GM19023 (cell line): ENCODE measurements at regions not wholly inside any gene's neighbourhood (a gene's known extent, or its start where the extent isn't known, plus 50 kb on each side); places are given as distances from the start of the nearest gene placed in this dataset.

Experiments
- ATAC-seq: cut with Tn5 transposase; IDR thresholded peaks from one replicate; pipeline ENCODE4 v1.9.1; 2021; ENCODE audit warnings: mild to moderate bottlenecking, moderate library complexity; ENCODE audit not compliant: unreplicated experiment

DNA sequence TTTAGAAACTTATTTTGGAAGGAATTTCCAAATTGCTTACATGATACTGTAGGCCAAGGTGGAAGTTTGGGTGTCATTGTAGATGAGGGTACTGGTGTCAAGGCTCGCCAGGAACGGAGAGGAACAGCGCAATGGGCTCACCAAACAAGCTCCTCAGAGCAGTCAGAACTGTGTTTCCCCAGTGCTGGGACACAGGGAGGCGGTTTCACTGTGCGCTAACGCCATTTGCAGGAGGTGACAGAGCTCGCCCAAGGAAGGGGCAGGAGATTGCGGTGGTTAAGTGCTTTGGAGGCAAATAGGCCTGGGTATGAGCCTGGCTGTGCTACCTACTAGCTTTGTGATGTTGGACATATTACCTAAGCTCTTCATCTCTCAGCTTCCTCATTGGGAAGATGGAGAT, 57.3 kb downstream of the HHEX start:
- no peak for ATAC-seq

DNA sequence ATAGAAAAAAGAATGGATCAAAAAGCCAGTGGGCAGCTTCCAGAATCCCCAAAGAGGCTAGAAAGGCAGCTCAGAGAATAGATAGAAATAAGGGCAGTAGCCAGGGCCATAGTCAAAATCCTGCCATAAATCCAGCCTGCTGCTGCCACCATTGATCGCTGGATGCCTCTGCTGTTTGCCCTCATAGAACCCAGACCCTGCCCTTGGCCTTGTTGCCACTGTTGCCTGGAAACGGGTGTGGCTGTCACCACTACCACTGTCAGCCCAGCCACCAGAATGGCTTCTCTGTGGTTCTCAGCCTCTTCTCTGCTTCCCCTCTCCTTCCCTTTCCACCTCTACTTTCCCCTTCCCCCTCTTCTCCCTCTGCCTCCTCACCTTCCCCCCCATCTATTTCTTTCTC, 57.8 kb downstream of the HHEX start:
- ATAC-seq, result no peak

DNA sequence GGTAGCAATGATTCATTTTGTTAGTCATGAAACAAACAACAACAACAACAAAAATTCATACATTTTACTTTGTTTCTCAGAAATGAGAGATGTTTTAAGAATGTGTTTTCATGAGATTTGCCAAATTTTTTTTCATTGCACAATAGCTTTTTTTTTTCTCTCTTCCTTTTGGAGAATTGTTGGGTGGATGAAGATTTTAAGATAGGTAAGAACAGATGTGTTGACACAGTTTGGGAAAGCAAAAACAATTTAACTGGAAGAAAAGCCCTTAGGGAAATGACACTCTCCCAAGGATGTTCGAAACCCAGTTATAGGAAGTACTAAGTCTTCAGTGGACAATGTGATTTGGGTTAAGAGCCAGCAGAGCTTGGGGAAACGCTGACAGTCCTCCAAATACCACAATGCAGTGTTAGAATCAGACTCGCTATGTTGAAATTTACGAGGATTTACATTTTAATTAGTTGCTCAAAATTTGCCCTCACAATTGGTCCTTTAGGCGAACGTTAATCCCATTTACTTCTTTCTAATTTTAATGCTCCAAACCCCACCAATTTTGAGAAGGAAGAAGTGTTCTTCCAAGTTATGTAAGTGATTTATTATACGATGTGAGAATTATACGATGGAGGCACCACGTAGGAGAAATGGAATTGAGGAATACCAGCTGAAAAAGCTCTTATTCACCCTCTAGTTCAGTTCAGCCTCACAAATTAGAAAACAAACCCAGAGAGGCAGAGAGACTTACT, 61.2 kb downstream of the HHEX start:
- no peak for ATAC-seq

DNA sequence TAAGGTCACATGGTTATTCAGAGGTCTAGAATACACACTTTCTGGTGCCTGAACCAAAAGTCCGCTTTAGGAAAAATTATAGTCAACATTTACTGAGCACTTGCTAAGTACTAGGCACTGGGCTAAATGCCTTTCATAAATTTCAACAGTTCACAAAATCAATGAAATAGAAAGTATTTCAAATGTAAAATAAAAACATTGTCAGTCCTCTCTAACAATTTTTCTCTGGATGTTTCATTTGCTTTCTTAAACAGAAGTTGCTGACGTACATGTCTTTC, 61.7 kb downstream of the HHEX start:
- ATAC-seq, result no peak

DNA sequence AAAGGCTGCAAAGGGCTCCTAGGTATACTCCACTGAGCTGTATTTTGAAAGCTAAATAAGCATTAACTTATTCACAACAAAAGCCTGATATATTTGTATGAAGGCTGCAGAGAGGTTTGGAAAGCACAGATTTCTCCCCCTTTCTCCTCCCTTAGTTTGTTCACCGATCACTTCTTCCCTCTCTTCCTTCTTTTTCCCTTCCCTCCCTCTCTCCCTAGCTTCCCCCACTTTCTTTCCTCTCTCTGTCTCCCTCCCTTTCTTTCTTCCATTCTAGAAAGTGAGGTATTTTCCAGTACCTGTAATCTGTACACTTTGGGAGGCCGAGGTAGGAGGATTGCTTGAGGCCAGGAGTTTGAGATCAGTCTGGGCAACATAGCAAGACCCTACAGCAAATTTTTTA, 62.1 kb downstream of the HHEX start:
- no peak for ATAC-seq

DNA sequence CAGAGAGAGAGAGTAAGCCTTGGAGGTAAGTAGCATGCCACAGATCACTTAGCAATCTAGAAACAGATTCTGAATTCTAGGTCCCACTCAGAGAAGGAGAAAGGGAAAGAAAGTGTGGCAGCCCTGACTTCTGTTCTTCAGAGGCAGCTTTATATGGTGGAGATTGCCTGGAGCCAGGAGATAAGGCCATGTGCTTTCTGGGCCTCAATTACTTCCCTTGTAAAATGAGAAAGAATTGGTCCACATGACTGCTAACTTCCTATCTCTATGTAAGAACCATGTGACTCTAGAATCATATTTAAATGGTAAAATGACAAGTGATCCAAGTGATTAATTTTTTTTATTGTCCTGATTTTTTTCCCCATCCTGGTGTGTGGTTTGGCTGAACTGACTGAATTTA, 64.1 kb downstream of the HHEX start:
- no peak for ATAC-seq

DNA sequence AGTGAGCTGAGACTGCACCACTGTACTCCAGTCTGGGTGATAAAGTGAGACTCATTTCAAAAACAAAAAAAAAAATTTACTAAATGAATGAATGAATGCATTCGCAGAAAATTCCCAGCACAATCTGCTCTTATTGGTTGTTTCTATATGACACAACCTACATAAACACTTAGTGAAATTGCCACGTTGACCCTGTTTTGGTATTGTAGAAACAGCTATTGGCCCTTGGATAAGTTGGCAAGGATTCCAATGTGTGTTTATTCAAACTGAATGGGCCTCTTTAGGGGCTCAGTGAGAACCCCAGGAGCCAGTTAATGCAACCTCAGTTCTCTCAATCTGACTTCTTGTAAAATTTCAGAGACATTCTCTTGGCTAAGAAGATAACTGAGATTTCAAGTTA, 66.0 kb downstream of the HHEX start:
- ATAC-seq, result no peak

DNA sequence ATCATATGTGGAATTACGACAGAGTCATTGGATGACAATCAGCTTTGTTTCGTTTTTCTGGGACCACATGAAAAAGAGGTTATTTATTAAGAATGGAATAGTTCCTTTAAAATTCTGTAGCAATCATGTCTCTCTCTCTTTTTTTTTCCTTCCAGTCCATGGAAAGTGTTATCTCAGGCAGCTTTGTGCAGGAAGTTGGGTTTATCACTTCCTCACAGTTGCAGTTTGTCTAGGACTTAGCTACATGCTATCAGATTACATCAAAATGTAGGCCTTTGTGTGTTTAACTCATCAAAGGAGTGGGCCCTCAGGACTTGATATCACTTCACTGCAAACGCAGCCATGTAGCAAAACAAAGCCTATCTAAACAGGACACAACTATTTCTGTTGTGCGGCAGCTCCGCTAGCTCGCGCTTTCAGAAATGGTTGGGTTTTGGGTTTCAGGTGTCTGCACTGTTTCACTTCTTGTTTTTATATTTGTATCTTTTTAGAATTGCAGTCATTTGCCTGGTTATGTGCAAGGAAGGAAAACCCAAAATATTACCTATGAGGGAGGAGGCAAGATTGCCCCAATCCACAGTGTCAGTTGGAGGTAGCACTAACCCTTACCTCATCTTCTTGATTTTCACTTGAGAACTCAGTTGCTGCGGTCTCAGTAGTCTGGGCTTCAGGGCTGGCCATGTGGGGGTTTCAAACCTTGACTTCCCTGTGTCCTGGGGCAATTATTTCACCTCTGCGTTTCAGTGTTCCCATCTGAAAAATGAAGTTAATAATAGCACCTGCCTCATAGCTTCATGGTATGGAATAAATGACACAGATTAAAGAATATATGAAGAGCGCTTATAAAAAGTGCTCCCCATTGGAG, 66.7 kb downstream of the HHEX start:
- ATAC-seq, result peak; percentile 82

DNA sequence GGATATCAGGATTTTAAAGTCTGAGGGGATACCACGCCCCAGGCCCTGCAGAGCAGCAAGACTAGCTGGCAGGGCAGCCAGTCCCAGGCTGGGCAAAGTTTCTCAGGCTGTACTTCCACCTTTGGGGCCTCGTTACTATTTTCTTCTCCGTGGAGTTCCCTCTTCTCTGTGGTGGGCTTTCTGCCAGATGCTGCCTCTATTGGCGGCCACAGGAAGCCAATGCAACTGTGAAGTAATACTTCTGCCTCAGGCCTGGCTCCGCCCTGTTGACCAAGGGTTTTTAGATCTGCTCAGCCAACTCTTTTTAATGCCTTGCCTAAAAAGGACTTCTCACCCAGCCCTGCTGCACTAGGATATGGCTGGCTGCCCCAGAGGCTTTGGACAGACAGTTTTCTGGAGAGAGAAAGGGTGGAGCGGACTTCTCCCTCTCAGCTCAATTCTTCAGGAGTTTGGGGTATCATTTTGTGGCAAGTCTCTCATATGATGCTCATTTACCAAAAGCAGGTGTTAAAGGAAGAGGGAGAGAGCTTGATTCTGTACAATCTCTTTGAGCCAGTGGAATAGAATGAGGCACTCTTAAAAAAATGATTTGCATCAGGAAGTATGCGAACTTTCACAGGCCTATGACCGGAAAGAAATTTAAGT, 67.4 kb downstream of the HHEX start:
- ATAC-seq, result peak; percentile 68

DNA sequence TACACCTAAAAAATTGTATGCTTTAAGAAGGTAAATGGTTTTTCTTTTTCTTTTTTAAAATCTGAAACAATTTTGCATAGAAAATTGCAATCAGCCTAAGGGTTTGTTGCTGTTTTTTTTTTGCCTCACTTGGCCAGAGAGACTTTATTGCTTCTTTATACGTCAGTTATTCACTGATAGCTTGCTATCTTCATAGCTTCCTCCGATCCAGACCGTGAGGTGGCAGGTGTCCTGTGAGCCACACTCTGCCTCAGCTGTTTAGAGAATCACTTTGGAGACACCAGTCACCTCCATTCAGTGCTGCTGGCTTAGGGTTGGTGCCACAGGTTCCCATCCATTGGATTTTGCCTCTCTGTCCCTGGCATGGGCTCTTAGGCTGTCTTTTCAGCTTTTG, 68.0 kb downstream of the HHEX start:
- no peak for ATAC-seq

DNA sequence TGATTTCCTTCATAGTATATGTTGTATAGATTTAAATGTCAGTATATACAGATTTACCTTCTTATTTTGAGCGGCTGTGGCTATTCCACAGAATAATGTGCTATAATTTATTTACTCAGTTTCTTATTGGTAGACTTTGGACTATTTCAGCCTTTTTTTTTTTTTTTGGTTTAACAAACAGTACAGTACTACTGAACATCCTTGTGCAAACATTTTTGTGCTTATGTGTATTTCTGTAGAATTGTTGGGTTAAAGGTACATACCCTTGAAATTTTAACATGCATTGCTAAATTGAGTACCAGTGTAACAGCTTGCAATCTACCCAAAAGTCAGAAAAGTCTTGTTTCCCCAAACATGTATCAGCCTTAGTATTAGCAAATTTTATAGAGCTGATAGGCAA, 68.8 kb downstream of the HHEX start:
- no peak for ATAC-seq

DNA sequence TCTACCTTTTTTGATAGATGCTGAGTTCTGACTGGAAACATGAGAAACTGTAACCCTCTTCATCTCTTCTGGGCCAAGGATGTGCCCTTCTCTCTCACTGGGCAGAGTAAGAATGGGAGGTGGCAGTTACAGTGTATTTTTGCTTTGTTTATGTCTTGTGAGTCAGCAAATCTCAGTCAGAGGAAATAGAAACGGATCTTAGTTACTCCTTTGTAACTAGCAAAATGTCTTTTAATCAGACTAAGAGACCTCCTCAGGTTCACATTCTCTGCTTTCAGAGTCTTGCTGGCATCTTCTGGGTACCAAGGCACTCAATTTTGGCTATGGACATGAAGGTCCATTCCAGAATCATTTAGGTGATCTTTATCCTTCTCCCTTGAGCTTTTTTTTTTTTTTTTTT, 70.9 kb downstream of the HHEX start:
- no peak for ATAC-seq

DNA sequence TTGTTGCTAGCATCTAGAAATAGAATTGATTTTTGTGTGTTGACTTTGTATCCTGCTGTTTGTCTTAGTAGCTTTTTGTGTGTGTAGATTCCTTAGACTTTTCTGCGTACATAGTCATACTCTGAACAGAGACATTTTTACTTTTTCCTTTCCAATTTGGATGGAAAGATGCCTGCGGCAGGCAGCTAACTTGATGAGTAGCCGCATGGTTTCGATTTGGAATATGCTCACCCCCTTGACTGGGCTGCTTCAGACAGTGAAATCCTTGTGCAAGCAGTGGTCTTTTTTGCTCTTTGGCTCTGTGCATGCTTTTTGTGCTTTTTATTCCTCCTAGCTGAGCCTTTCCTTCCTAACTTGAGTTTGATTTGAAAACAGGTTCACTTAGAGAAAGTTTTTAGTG, 71.8 kb downstream of the HHEX start:
- no peak for ATAC-seq

DNA sequence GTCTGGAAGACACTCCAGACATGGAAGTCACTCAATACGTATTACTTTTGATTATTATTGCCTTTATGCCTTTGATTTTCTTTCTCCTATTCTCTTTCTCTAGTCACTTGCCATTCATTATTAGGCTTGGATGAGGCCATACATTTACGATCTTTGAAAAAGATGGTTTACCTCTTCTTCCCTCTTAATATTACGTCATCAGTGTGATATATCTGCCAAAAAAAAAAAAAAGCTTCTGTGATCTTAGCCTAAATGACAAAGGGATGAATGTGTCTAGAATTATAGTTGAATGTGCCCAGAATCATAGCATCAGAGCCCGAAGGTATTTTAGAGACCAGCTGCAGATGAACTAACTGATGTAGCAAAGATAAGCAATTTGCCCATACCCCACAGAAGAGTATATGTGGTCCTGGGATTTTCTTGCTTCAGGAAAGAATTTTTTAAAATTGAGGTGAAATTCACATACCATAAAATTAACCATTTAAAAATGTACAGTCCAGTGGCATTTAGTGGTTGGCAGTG, 73.9 kb downstream of the HHEX start:
- no peak for ATAC-seq

DNA sequence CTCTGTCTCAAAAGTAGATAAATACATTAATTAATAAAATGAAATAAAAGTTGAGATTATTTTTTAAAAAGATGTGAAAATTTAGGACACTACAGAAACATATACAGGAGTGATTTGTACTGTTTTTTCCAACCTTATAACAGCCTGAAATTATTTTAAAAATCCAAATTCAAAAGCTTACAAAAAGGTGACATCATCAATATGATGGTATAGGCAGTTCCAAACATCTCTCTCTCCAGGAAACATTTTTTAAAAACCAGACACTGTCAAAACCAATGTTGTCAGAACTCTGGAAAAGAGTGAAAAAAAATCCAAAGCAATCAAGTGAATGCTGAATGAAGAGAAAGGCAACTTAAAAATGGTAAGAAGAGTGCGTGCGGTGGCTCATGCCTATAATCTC, 76.7 kb downstream of the HHEX start:
- no peak for ATAC-seq

DNA sequence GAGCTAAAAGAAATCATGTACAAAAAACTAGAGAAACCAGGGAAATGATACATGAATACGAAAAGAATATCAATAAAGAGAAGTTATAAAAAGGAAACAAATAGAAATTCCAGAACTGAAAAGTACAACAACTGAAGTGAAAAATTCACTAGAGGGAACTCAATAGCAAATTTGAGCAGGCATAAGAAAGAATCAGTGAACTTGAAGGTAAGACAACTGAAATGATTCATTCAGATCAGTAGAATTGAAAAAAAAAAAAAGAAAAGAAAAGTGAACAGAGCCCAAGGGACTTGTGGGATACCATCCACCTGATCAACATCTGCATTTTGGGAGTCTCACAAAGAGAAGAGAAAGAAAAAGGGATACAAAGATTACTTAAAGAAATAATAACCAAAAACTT, 78.3 kb downstream of the HHEX start:
- ATAC-seq, result no peak

DNA sequence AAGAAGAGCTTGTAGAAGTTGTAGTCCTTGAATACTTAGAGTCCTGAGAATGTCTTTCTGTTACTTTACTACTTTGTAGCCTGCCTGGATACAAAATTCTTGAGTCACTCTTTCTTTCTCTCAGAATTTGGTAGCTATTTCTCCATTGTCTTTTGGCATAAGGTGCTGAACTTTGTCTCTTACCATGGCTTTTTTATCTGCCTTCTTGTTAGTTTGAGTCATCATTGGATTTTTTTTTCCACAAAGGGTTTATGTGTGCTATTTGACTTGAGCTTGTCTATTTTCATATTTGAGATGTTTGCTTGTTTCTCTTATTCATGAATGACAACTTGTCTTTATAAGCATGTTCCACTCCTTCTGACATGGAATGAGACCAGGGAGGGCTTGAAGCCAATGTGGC, 74.5 kb upstream of the EXOC6 start:
- ATAC-seq, result no peak

DNA sequence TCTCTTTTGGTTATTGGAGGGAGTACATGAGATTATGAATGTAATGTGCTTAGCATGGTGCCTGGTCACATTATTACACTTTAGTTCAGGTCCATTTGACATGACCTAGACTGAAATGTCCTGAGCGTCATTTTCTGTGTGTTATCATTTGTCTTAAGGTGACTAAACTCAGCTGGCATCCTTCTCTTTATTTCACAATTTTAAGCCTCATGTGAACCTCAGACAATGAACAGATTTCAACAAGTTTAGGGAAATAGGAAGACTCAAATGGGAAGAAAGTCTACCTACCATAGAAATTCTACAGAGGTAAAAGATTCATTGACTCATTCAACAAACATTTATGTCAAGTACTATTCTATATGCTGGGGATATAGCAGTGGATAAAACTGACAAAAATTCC, 70.2 kb upstream of the EXOC6 start:
- ATAC-seq, result no peak

DNA sequence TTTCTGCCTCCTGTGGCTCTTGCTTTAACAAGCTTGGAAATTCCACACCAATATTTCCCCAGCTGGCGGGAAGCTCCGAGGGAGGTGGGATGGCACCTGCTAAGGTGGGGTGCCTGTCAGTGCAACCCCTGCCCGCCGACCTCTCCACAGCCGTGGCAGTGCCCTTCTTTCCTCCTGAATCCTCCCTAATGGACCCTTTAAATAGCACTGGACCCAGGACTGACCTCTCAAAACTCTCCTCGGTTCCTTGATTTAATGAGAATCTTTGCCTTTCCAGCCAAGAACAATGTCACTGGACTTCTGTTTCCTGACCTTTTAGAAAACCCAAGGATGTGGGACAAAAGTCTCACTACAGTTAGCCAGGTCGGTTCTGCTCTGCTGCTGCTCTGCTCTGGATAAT, 63.2 kb upstream of the EXOC6 start:
- no peak for ATAC-seq

DNA sequence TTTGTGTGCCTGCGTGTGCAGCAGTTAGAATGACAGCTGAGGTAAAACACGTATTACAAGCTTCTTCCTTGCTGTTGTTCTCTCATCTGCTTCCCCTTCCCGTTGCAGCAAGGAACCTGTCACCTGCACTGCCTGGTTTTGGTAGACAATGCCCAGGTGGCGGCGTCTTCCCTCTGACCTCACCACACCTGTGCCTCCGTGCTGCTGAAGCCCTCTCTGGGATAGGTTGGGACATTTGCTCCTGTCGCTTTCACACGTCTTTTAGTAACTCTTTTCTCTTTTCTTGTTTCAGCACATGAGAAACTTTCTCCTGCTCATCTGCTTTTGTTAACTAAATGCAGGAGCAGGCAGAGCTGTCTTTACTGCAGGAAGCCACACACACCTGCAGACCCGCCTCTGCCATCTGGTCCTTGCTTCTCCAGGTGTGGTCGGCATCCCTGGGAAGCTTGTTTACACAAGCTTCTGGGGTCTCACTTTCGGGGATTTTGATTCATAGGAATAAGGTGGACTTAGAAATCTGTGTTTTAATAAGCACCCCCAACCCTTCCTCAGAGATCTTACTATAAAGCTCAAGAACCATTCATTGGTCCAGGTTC, 60.7 kb upstream of the EXOC6 start:
- ATAC-seq, result no peak

DNA sequence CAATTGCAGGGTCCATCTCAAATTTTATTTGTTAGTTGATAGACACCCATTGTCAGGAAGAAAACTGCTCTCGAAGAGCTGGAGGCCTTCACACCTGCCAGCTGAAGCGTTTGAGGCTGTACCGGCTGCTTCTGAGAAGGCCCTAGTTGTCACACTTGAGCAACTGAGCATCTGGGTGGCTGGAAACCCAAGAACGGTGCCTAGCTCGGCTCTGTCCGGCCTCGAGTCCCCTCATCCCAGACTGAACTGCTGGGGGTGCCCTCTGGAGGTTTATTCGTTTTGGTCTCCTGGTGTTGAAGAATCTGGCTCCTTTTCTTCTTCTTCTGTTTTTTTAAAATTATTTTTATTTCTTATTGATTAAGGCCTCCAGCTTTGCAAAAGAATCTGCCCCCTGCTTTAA, 59.3 kb upstream of the EXOC6 start:
- ATAC-seq, result no peak

DNA sequence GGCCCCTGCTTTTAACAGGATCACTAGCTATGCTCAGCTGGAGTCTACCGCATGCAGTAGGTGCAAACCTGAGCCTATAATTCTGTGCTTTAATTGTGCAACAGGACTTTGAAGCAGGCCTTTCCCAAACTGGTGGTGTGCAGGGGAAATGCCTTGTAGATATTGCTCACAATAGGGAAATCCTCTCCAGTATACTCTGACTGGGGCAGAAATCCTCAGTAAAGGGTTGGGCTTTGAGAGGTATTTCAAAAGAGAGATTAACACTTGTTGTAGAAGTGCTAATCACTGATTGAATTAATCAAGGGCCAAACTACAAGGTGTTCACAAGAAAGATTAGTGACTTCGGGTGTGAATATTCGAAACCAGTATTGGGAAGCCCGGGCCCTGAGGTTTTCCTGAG, 58.5 kb upstream of the EXOC6 start:
- ATAC-seq, result no peak
